Fibroblast of lung (primary cell): ENCODE measurements at regions not wholly inside any gene's neighbourhood (a gene's known extent, or its start where the extent isn't known, plus 50 kb on each side); places are given as distances from the start of the nearest gene placed in this dataset.
A peak's percentile ranks its signal among the peaks of the same experiment; 100 is the strongest.

Experiments
- DNase-seq, 2 donors: peaks; one replicate each; pipeline versions ENCODE4 v3.0.0 to v3.0.0-alpha.2; 2010; ENCODE audit warnings: low read depth in 2 of 2
- H2AFZ ChIP-seq: 2 replicates; pipeline ENCODE4 v1.5.1; 2012; ENCODE audit warnings: low read length, control low read depth, inconsistent platforms
- H3K27ac ChIP-seq: 2 replicates; pipeline ENCODE4 v1.5.1; 2011; ENCODE audit warnings: low read length, control low read depth; ENCODE audit not compliant: insufficient read depth
- H3K27me3 ChIP-seq: 2 replicates; pipeline ENCODE4 v1.5.1; 2011; ENCODE audit warnings: mild to moderate bottlenecking, low read length; ENCODE audit not compliant: control insufficient read depth, insufficient read depth
- H3K36me3 ChIP-seq: 2 replicates; pipeline ENCODE4 v1.5.1; 2011; ENCODE audit warnings: low read length; ENCODE audit not compliant: control insufficient read depth, insufficient read depth
- H3K4me1 ChIP-seq: 2 replicates; pipeline ENCODE4 v1.5.1; 2011; ENCODE audit warnings: low read length; ENCODE audit not compliant: control insufficient read depth, insufficient read depth; ENCODE audit errors: extremely low read depth
- H3K4me2 ChIP-seq: 2 replicates; pipeline ENCODE4 v1.5.1; 2011; ENCODE audit warnings: low read length, control low read depth; ENCODE audit not compliant: insufficient read depth; ENCODE audit errors: extremely low read depth
- H3K4me3 ChIP-seq, 4 experiments: fragments of 200-600 bp in 1 of 4; sonication (generic) in 1 of 4; replicated peaks in 1 of 4; 2 replicates each; pipeline ENCODE4 v1.5.1; 2011 to 2016; ENCODE audit warnings: low read length in 4 of 4, low read depth in 3 of 4, mild to moderate bottlenecking in 3 of 4, control low read depth in 2 of 4, inconsistent platforms in 1 of 4, mixed read lengths in 1 of 4; ENCODE audit not compliant: insufficient read depth in 1 of 4; ENCODE audit errors: control extremely low read depth in 1 of 4
- H3K79me2 ChIP-seq: 2 replicates; pipeline ENCODE4 v1.5.1; 2012; ENCODE audit warnings: mild to moderate bottlenecking, low read length, inconsistent platforms; ENCODE audit not compliant: control insufficient read depth, insufficient read depth
- H3K9ac ChIP-seq: 2 replicates; pipeline ENCODE4 v1.5.1; 2011; ENCODE audit warnings: mild to moderate bottlenecking, low read length, control low read depth; ENCODE audit not compliant: insufficient read depth
- H3K9me3 ChIP-seq: 2 replicates; pipeline ENCODE4 v1.5.1; 2012; ENCODE audit warnings: low read depth, low read length; ENCODE audit not compliant: control insufficient read depth, insufficient read depth
- H4K20me1 ChIP-seq: 2 replicates; pipeline ENCODE4 v1.5.1; 2011; ENCODE audit warnings: low read length; ENCODE audit not compliant: control insufficient read depth, insufficient read depth; ENCODE audit errors: extremely low read depth
- EZH2 ChIP-seq: IDR thresholded peaks from 2 replicates; pipeline ENCODE4 v1.5.1; 2012; ENCODE audit warnings: low read length, control low read depth, mild to moderate bottlenecking; ENCODE audit errors: missing control alignments
- TF ChIP-seq, protein P1 (sequence below), 2 donors: IDR thresholded peaks in 1 of 2; conservative IDR thresholded peaks in 1 of 2; 1 replicate in 1 of 2; 2 replicates in 1 of 2; pipeline ENCODE4 v1.5.1; 2011 to 2012; ENCODE audit warnings: low read length in 2 of 2, control low read depth in 1 of 2, inconsistent platforms in 1 of 2, low read depth in 1 of 2, mild to moderate bottlenecking in 1 of 2

DNA sequence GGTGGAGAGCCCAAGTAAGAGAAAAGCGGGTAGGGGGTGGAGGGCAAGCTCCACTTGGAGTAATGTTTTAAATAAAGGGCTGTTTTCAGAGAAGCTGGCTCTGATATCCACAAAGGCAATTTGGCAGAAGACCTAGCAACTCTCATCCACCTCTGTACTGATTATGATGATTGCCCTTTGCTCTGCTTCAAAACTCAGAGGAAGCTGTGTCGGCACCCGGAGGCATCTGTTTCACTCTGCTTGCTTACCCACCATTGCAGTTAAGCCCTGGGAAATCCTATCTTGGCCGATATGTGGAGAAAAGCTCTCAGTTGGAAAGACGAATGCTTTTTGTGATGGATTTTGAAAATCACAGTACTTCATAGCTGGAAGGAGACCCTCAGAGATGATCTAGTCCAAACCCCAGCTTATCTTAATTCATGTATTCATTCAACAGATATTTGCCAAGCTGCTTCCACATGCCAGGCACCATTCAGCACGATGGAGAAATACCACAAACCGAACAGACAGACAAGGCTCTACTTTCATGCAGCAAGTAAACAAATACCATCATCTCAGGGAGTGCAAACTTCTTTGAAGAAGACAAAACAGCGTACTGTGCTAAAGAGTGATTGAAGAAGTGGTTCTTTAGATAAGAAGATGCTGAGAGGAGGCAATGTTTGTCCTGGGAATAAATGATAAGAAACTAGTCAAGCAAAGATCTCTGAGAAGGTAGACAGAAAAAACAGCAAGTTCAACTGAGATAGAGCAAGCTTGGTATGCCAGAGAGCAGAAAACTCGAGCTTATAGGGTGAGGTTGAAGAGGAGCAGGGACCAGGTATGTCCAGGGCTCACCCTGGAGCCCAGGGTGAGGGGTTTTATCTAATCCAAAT is 140.4 kb upstream of the SPDL1 start:
- no peaks in the 10 kb centered on the region for H3K9me3 ChIP-seq
- TF ChIP-seq, protein P1, sequence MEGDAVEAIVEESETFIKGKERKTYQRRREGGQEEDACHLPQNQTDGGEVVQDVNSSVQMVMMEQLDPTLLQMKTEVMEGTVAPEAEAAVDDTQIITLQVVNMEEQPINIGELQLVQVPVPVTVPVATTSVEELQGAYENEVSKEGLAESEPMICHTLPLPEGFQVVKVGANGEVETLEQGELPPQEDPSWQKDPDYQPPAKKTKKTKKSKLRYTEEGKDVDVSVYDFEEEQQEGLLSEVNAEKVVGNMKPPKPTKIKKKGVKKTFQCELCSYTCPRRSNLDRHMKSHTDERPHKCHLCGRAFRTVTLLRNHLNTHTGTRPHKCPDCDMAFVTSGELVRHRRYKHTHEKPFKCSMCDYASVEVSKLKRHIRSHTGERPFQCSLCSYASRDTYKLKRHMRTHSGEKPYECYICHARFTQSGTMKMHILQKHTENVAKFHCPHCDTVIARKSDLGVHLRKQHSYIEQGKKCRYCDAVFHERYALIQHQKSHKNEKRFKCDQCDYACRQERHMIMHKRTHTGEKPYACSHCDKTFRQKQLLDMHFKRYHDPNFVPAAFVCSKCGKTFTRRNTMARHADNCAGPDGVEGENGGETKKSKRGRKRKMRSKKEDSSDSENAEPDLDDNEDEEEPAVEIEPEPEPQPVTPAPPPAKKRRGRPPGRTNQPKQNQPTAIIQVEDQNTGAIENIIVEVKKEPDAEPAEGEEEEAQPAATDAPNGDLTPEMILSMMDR (conservative IDR thresholded peaks at IDR 0.05 in 1 of 2, IDR thresholded peaks at IDR 0.05 in 1 of 2; ENCODE audit: low read depth in 1 of 2, low read length in 2 of 2) = no peak
- TF ChIP-seq EZH2 = no peak
- no peaks in the 10 kb centered on the region for H3K79me2 ChIP-seq
- H3K36me3 ChIP-seq = no peaks in the 10 kb centered on the region
- no peak overlapping the region for H3K4me2 ChIP-seq
- H3K9ac ChIP-seq = no peak overlapping the region
- no peak for DNase-seq
- H3K27ac ChIP-seq = no peak overlapping the region
- H2AFZ ChIP-seq = no peak overlapping the region
- peaks cover 5% of the 10 kb centered on the region for H3K27me3 ChIP-seq
- no peak overlapping the region for H3K4me3 ChIP-seq
- no peaks in the 10 kb centered on the region for H3K4me1 ChIP-seq
- no peaks in the 10 kb centered on the region for H4K20me1 ChIP-seq

DNA sequence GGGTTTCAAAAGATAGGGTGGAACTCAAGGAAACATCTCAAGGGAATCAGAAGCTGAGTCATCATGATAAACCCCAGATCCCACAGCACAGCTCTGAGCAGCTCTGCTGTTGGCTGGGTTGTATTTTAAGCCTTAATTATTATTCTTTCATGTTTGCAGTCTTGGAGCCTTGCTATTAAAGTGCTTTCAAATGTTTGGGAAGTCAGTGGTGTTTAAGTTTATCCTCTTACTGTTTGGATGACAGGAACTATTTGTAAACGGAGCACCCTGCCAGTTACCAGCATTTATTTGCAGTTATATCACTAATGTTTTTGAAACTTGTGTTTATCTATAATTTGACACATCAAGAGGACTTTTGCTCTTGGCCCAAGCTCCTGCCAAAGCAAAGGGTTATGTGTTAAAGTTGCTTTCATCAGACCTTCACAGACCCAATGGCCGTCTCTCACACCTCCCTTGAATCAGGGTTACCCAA is 141.1 kb upstream of the SPDL1 start:
- Histone ChIP-seq H3K9me3 (no peaks in the 10 kb centered on the region), H3K4me1 (no peaks in the 10 kb centered on the region), H3K27me3 (peaks cover 5% of the 10 kb centered on the region), H3K9ac (no peak overlapping the region), H3K4me3 (no peak overlapping the region), H3K79me2 (no peaks in the 10 kb centered on the region), H3K36me3 (no peaks in the 10 kb centered on the region), H2AFZ (no peak overlapping the region), H3K4me2 (no peak overlapping the region), H3K27ac (no peak overlapping the region), H4K20me1 (no peaks in the 10 kb centered on the region)
- DNase-seq = peak; percentile 26 to 28
- TF ChIP-seq, protein P1 (conservative IDR thresholded peaks at IDR 0.05 in 1 of 2, IDR thresholded peaks at IDR 0.05 in 1 of 2; ENCODE audit: low read depth in 1 of 2, low read length in 2 of 2) = no peak
- no peak for TF ChIP-seq EZH2

DNA sequence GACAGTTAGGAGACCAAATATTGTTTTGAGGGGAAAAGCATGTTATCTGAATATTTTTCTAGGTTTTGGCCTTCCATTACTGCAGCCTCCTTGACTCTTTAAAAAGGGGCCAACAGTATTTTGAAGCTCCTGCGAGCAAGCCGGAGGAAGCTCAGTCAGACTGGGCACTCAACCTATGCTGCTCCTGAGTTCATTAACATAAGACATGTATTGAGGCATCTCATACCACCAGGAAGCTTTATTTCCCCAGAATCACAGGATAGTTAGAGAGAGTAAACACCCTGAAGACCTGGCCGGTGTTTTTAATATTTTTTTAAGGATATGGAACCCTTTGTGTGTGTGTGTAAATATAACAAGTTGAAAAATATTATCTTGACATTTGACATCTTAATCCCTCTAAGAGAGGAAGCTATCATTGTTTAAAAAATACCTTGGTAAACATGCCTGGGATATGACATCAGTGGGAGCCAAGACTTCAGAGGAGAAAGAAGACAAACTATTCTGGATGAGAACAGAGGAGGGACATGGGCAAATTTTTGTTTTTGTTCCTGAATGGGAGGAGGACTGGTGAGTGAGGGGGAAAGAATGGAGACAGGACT is 139.3 kb upstream of the SLIT3 start:
- DNase-seq = no peak
- no peak overlapping the region for H2AFZ ChIP-seq
- no peaks in the 10 kb centered on the region for H3K36me3 ChIP-seq
- H3K9me3 ChIP-seq = no peaks in the 10 kb centered on the region
- H3K4me1 ChIP-seq = no peaks in the 10 kb centered on the region
- peaks cover 5% of the 10 kb centered on the region for H3K27me3 ChIP-seq
- H3K4me3 ChIP-seq = no peak overlapping the region
- no peak overlapping the region for H3K27ac ChIP-seq
- H4K20me1 ChIP-seq = no peaks in the 10 kb centered on the region
- no peaks in the 10 kb centered on the region for H3K79me2 ChIP-seq
- H3K4me2 ChIP-seq = no peak overlapping the region
- H3K9ac ChIP-seq = no peak overlapping the region
- TF ChIP-seq, protein P1 (conservative IDR thresholded peaks at IDR 0.05 in 1 of 2, IDR thresholded peaks at IDR 0.05 in 1 of 2; ENCODE audit: low read depth in 1 of 2, low read length in 2 of 2) = no peak
- TF ChIP-seq EZH2 = no peak
